GM23248 (cell line): ENCODE measurements at regions not wholly inside any gene's neighbourhood (a gene's known extent, or its start where the extent isn't known, plus 50 kb on each side); places are given as distances from the start of the nearest gene placed in this dataset.

Source experiments
- EZH2 ChIP-seq: fragments of 200-600 bp; sonication (generic); IDR thresholded peaks from 2 replicates; pipeline ENCODE4 v1.6.1; 2018; ENCODE audit warnings: antibody characterized with exemption, mild to moderate bottlenecking; ENCODE audit not compliant: insufficient read depth, poor library complexity, severe bottlenecking
- EZH2phosphoT487 ChIP-seq: fragments of 200-600 bp; sonication (generic); IDR thresholded peaks from 2 replicates; pipeline ENCODE4 v1.6.1; 2018; ENCODE audit warnings: antibody characterized with exemption, moderate library complexity, mild to moderate bottlenecking, low read depth; ENCODE audit not compliant: insufficient read depth

- TF ChIP-seq EZH2, result no peak
- TF ChIP-seq EZH2phosphoT487, result no peak
Observed at GRCh38 chr1:36594023-36594422, 111.3 kb upstream of the CSF3R start.
